ENCODE measurements at regions not wholly inside any gene's neighbourhood (a gene's known extent, or its start where the extent isn't known, plus 50 kb on each side); places are given as distances from the start of the nearest gene placed in this dataset.

GRCh38 chr2:16115881-16116830, 175.8 kb downstream of the MYCN start:
- TF ChIP-seq POLR2AphosphoS5 (IDR thresholded peaks at IDR 0.05) = no peak
- no peak for TF ChIP-seq CTCF (IDR thresholded peaks at IDR 0.05)

All from gastroesophageal sphincter (tissue), 3 donors.